Adrenal gland (tissue), 5 donors: ENCODE measurements at regions not wholly inside any gene's neighbourhood (a gene's known extent, or its start where the extent isn't known, plus 50 kb on each side); places are given as distances from the start of the nearest gene placed in this dataset.

ENCODE experiments used
- CTCF ChIP-seq, 6 experiments: fragments of 450-650 bp in 4 of 6; fragments of 200-600 bp in 2 of 6; sonication (generic) in 1 of 6; IDR thresholded peaks; 1 replicate in 5 of 6; 2 replicates in 1 of 6; pipeline versions ENCODE4 v1.5.1 to v1.8.0; 2016 to 2021; ENCODE audit warnings: antibody characterized with exemption in 6 of 6, mild to moderate bottlenecking in 2 of 6, moderate library complexity in 1 of 6
- POLR2A ChIP-seq, 2 donors: fragments of 450-650 bp; IDR thresholded peaks; one replicate each; pipeline ENCODE4 v1.6.1; 2017; ENCODE audit warnings: antibody characterized with exemption in 2 of 2, mild to moderate bottlenecking in 2 of 2, moderate library complexity in 1 of 2
- donor health status: DM: no; HTN: no; CAD: no.

DNA sequence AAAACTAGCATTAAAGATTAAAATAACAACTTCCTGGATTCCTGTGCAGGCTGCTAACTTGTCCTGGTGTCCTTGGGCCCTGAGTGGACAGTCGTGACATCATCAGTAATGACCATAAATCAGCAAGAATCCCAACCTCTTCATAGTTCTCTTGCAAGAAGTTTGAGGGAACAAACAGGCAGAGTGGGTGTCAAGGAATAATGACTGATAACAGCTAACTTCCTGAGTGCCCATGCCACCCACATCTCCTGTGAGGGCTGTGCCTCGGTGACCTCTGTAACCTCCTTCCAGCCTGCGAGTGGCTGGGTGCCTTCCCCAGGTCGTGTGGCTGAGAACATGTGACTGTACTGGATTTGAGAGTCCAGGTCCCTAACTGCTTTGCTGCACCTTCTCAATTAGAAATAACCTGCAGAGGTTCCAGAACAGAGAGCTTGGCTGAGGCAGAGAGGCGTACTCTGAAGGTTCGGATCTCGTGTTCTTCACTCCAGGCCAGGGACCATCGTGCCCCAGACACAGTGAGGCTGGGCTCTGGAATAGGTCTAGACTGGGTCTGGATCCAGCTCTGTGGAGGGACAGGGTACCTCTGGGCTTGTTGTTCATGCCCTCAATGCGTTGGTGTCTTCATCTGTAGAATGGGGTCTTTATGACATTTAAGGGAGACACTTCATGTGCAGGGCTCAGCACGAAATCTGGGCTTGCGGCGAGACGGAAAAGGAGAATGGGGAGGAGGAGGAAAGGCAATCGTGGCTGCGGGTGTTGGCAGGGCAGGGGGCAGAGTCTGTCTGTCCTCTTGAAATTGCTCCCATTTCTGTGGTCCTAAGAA lies 313.1 kb upstream of the ZNF32 start:
- no peak for TF ChIP-seq CTCF (IDR thresholded peaks at IDR 0.05)
- TF ChIP-seq POLR2A (IDR thresholded peaks at IDR 0.05) = no peak
